Thoracic aorta (tissue), 2 donors: ENCODE measurements at regions not wholly inside any gene's neighbourhood (a gene's known extent, or its start where the extent isn't known, plus 50 kb on each side); places are given as distances from the start of the nearest gene placed in this dataset.
"Not testable (repeated sequence)": the region's sequence is repeated elsewhere in the genome, so short reads cannot be mapped to it uniquely, and the experiment has no call there.

ENCODE experiments used
- ATAC-seq: fragments of 150-250 bp; one replicate; pipeline ENCODE4 v1.8.0; 2017; ENCODE audit warnings: low read depth; ENCODE audit not compliant: insufficient number of reproducible peaks, low FRiP score
- DNase-seq: peaks from one replicate; pipeline ENCODE4 v3.0.0-alpha.2; 2020; ENCODE audit warnings: low spot score
- H3K27ac ChIP-seq, 2 donors: fragments of 200-600 bp; sonication (generic); 1 replicate in 1 of 2; 2 replicates in 1 of 2; pipeline ENCODE4 v1.5.1; 2016; ENCODE audit warnings: mild to moderate bottlenecking in 2 of 2, moderate library complexity in 2 of 2
- H3K27me3 ChIP-seq: fragments of 200-600 bp; sonication (generic); replicated peaks from 2 replicates; pipeline ENCODE4 v1.6.0; 2016; ENCODE audit warnings: mild to moderate bottlenecking; ENCODE audit not compliant: insufficient read depth
- H3K36me3 ChIP-seq: fragments of 200-600 bp; sonication (generic); one replicate; pipeline ENCODE4 v1.5.1; 2016
- H3K4me1 ChIP-seq, 2 donors: fragments of 200-600 bp; sonication (generic); 1 replicate in 1 of 2; 2 replicates in 1 of 2; pipeline versions ENCODE4 v1.5.1 to v1.6.0; 2016; ENCODE audit warnings: low read depth in 2 of 2, mild to moderate bottlenecking in 1 of 2; ENCODE audit not compliant: control insufficient read depth in 1 of 2
- H3K4me3 ChIP-seq: fragments of 200-600 bp; sonication (generic); 2 replicates; pipeline ENCODE4 v1.5.1; 2016; ENCODE audit warnings: mild to moderate bottlenecking
- H3K9me3 ChIP-seq: fragments of 200-600 bp; sonication (generic); 2 replicates; pipeline ENCODE4 v1.5.1; 2016
- CTCF ChIP-seq: fragments of 200-600 bp; sonication (generic); IDR thresholded peaks from one replicate; pipeline ENCODE4 v1.5.1; 2019; ENCODE audit warnings: antibody characterized with exemption

- Histone ChIP-seq H3K27me3 (no peaks in the 10 kb centered on the region), H3K27ac (no peak overlapping the region), H3K36me3 (no peaks in the 10 kb centered on the region), H3K9me3 (no peaks in the 10 kb centered on the region), H3K4me1 (no peaks in the 10 kb centered on the region), H3K4me3 (no peak overlapping the region)
- DNase-seq (no peak), ATAC-seq (no peak)
- TF ChIP-seq CTCF, result no peak
These were observed 1529.8 kb downstream of the FAM181B start for GRCh38 chr11:81203876-81204275.

- Histone ChIP-seq H3K27ac (no peak overlapping the region), H3K9me3 (no peaks in the 10 kb centered on the region), H3K4me3 (no peak overlapping the region), H3K36me3 (no peaks in the 10 kb centered on the region), H3K27me3 (no peaks in the 10 kb centered on the region), H3K4me1 (no peaks in the 10 kb centered on the region)
- no peak for TF ChIP-seq CTCF
- no peak for ATAC-seq
- no peak for DNase-seq
These were observed 1536.3 kb downstream of the FAM181B start for GRCh38 chr11:81197396-81197795.

- Histone ChIP-seq H3K27ac (no peak overlapping the region), H3K9me3 (no peaks in the 10 kb centered on the region), H3K36me3 (no peaks in the 10 kb centered on the region), H3K4me3 (no peak overlapping the region), H3K4me1 (no peaks in the 10 kb centered on the region), H3K27me3 (no peaks in the 10 kb centered on the region)
- no peak for DNase-seq
- ATAC-seq, result no peak
- no peak for TF ChIP-seq CTCF
These were observed 1541.1 kb downstream of the FAM181B start for GRCh38 chr11:81192516-81192915.

- Histone ChIP-seq H3K9me3 (no peaks in the 10 kb centered on the region), H3K27ac (no peak overlapping the region), H3K4me3 (no peak overlapping the region), H3K27me3 (no peaks in the 10 kb centered on the region), H3K36me3 (no peaks in the 10 kb centered on the region), H3K4me1 (no peaks in the 10 kb centered on the region)
- TF ChIP-seq CTCF, result no peak
- ATAC-seq (no peak), DNase-seq (no peak)
These were observed 1543.1 kb downstream of the FAM181B start for GRCh38 chr11:81190546-81190945.

- not testable (repeated sequence) for H3K27ac ChIP-seq, H3K36me3 ChIP-seq, H3K9me3 ChIP-seq, ATAC-seq, H3K4me3 ChIP-seq, H3K27me3 ChIP-seq, DNase-seq, H3K4me1 ChIP-seq
These were observed 1546.6 kb downstream of the FAM181B start for GRCh38 chr11:81187033-81187432.

GRCh38 chr11:81174646-81175330, 1558.9 kb downstream of the FAM181B start:
- no peaks in the 10 kb centered on the region for H3K36me3 ChIP-seq
- H3K9me3 ChIP-seq, result no peaks in the 10 kb centered on the region
- no peak for TF ChIP-seq CTCF
- H3K4me1 ChIP-seq, result no peaks in the 10 kb centered on the region
- no peak overlapping the region for H3K27ac ChIP-seq
- H3K27me3 ChIP-seq, result no peaks in the 10 kb centered on the region
- H3K4me3 ChIP-seq, result no peak overlapping the region
- no peak for DNase-seq
- ATAC-seq, result no peak
